ENCODE measurements at regions not wholly inside any gene's neighbourhood (a gene's known extent, or its start where the extent isn't known, plus 50 kb on each side); places are given as distances from the start of the nearest gene placed in this dataset.
A peak's percentile ranks its signal among the peaks of the same experiment; 100 is the strongest.

DNA sequence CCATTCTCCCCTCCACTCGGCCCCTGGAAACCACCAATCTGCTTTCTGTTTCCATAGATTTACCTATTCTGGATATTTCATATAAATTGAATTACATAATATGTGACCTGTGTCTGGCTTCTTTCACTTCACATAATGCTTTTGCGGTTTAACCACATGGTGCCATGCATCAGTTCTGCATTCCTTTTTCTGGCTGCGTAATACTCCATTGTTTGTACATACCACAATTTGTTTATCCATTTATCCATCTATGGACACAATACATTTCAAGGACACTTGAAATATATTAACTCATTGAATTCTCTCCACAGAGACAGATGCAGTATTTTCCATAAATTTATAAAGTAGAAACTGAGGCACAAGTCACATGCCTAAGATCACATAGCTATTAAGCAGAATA is 110.3 kb upstream of the ETV6 start:
- DNase-seq (ENCODE audit: low spot score) = no peak

DNA sequence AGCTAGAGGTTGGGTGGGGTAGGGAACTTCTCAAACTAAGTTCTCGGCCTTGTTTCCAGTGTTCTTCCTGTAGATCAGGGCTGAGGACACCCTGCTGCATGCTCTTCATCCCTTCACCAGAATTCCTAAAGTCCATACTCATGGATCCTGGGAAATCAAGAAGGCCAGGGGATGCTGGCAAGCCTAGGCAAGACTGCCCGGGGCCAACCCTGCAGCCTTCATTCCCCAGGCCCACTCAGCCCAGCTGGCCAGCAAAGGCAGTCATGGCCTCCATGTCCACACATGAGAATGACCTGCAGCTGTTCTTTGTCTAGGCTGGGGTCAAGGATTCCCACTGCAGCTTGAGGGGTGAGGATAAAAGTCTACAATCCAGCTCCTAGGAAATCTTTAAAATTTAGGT is 109.3 kb upstream of the ETV6 start:
- no peak for DNase-seq (ENCODE audit: low spot score)

DNA sequence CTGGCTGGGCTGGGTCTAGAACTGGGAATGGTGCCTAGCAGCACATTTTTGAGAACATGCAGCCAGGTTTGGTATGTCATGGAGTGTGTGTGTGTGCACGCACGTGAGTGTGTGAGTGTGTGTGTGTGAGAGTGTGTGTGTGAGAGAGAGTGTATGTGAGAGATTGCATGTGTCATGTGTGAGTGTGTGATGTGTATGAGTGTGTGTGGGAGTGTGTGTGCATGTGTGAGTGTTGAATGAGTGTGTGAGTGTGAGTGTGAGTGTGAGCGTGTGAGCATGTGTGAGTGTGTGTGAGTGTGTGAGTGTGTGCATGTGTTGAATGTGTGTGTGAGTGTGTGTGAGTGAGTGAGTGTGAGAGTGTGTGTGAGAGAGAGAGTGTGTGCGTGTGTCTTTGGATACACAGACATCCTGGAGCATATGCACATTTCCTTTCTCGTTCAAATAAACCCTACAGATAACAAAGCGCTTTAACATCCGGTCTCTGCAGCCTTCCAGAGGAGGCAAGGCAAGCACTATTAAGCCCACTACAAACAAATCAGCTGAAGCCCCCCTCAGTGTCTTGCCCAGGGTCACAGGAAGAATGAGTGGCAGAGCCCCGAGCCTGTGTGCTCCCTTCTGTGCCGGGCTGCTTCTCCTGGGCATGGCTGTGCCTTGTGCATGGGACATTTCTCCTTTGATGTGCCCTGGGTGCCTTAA is 108.7 kb upstream of the ETV6 start:
- DNase-seq (ENCODE audit: low spot score) = no peak

DNA sequence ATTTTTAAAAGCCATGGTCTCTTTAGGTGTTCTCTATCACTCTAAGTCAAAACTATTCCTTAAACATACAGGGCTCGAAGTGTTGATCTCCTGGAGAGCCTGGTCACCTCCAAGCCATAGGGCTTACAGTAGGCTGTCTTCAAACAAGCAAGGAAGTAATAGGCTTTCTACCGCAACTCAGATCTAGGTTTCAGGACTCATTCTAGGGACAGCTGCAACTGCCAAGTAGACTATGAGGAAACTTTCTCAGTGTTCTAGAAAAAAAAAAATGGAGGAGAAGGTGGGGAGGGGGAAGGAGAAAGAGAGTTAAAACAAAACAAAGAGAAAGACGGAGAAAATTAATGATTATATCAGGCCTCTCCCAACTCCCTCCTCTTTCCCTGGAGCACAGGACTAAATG is 106.9 kb upstream of the ETV6 start:
- no peak for DNase-seq (ENCODE audit: low spot score)

DNA sequence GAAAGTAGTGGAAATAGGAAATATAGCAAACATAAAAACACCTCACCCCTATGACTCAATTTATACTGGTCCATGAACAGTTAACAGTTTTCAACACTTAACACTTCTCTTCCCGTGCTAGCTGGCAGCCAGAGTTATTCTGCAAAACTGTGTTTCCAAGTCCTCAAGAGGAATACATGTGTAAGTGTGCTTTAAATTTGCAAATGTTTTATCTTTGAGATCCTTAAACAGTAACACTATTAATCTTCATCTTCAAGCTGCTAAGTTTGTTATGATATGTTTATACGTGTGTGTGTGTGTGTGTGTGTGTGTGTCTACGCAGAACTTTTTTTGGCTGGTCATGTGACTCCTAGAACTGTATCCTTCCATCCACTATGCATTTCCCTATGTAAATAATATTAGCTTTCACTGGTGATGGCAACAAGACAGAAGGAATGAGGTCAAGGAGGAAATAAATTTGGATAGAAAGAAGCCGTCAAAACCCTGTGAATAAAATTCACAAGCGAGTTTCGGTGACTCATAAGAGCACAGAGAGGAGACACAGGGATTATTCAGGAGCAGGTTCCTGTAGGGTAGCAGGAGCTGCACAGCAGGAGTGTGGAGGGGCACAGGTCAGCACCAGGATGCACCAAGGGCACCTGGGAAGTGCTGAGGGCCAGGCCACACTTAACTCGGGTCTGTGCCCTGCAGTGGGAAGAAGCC is 105.9 kb upstream of the ETV6 start:
- no peak for DNase-seq (ENCODE audit: low spot score)

DNA sequence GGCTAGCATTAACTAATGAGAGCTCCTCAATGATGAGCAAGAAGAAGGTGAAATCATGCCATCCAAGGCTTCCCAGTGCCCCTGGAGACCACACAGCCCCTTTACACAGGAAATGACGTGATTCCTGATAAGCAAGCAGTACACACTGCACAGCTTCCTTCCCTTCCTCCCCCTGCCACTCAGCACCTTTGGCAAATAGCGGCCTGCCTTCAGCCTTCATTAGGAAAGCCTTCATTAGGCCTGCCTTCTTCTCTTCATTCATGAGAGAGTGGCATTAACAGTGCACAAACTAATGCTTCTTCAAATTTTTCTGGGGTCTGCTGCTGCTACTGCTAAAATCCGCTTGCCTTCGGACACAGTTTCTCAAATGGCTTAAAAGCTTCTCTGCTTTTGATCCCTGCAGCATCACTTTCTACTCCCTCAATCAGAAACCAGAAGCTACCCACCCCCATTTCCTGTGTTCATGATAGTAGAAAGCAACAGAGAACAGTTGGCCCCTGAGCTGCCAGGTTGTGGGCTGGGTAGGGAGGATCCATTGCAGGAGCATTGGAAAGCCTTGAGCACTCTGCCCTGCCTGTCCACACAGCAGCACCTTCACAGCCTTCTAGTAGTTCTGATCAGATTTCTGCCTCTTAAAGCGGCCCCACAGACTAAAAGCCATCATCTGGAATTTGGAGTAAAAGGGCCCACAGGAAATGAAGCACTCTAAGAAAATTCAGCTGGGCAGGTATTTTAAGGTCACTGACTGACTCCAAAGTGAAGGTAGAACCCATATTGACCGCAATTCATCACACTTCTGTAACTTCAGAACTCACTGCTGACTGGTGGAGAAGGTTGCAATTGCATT is 103.8 kb upstream of the ETV6 start:
- peak; percentile 73 for DNase-seq (ENCODE audit: low spot score)

DNA sequence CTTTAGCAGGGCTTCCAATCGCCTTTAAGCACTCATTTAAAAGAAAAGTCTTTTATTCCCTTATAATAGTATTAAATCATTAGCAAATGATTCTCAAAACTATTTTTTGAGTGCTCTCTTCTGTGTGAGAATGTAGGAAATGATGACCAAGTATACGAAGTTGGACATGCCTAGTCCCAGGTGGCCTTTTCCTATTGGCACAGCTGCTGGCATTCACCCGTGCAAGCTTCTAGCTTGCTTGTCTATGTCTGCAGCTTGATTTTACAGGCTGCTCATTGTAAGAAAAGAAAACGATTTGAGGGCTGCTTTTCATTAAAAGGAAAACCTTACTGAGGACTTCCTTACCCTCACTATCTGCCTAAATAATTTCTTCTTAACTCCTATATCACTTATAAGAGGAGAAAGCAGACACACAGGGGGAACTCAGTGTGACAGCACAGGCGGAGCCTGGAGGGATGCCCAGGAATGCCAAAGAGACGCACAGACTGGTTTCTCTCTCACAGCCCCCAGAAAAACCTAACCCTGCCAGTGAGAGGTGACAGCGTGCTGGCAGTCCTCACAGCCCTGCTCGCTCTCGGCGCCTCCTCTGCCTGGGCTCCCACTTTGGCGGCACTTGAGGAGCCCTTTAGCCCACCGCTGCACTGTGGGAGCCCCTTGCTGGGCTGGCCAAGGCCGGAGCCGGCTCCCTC is 102.7 kb upstream of the ETV6 start:
- peak; percentile 54 for DNase-seq (ENCODE audit: low spot score)

DNA sequence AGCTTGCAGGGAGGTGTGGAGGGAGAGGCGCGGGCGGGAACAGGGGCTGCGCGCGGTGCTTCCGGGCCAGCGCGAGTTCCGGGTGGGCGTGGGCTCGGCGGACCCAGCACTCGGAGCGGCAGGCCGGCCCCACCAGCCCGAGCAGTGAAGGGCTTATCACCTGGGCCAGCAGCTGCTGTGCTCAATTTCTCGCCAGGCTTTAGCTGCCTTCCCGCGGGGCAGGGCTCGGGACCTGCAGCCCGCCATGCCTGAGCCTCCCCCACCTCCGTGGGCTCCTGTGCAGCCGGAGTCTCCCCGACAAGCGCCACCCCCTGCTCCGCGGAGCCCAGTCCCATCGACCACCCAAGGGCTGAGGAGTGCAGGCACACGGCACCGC is 102.2 kb upstream of the ETV6 start:
- DNase-seq (ENCODE audit: low spot score) = peak; percentile 35

DNA sequence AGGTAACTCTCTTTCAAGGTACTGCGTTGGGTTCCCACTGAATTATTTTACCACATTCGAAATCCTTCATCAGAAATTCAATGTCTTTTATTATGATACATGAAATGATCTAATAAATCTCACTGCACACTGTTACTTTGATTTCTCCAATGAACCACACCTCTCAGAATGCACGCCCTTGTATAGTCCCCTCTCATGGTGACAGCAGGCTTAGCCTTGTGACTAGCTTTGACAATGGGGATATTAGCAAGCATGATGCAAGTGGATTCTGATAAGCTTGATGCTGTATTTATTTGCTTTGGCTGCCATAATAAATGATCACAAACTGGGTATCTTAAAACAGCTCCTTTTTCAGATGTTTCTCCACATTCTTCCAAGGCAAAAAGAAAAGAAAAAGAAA is 100.4 kb upstream of the ETV6 start:
- no peak for DNase-seq (ENCODE audit: low spot score)

DNA sequence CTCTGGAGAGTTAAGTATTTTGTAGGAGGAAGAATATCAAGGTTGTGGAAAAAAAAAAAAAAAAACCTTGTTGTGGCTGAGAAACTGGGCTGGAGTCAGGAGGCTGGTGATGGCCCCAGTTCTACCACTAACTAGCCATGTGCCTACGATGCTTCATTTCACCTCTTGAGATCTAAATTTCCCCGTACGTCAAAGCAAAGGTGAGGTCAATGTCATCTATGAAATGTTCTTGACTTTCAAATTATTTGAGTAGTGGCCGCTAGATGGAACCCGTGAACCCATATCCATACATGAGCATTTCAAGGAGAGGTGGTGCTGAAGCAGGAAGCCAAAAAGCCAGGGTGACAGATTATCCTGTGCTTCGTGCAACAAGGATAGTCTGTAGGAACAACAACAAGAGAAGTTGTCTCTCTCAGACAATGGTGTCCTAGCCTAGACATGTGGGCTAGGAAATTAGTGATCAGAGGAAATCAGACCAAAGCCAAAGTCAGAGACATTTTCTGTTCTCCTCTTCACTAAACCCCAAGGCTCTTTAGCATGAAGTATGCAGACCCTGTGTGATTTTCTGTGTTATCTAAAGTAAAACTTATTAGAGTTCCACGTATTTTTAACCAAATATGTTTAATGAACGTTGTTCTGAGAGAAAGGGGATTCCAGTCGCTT is 95.5 kb upstream of the ETV6 start:
- peak; percentile 90 for DNase-seq (ENCODE audit: low spot score)

DNA sequence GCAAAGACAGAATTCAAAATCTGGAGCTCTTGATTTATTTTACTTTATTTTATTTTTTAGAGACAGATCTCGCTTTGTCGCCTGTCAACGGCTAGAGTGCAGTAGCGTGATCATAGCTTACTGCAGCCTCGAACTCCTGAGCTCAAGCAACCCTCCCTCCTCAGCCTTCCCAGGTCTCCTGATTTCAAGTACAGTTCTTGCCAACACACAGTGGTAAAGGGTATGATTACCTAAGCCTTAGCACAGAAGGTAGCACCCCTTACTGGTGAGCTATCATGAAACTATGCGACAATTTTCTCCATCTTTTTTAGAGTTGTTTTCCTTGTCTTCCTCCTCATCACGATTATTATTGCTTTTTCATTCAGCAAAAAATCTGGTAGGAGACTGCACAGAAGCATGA is 94.3 kb upstream of the ETV6 start:
- no peak for DNase-seq (ENCODE audit: low spot score)

DNA sequence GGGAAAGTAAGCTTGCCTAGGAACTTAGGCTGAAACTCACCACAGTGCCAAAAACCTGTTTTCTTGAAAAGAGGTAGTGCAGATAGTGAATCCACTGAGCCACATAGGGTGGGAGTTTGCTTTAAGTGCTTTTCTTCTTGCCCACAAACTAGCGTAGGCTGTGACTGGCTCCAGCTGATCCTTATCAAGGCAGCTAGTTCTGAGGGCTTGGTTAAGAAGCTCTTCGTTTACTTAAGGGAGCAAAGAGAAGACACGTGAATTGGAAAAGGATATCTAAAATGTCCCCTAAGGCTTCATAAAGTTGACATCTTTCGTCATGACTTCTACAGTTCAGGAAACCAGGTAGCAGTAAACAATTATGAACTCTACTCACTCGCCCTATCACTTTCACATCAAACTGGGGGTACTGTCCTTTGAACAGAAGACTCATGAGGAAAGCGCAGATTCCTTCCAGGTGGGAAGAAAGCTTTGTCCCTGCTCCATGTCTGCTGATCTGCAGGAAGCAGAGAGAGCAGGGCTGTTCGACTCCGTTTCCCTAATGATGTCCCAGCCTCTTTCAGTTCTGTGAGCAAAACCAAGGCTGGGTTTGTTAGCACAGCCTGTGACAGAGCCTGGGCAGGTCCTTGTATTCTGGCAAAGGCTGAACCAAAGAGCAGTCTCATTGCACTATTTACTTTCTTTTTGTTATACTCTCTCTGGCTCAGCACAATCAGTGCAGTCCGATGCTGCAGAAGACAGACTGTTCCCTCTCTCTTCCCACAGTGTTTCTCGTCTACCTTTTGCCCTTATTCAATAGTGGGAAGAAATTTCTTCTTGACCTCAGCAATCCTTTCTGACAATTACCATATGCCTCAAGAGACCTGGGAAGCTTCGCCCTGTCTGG is 93.5 kb upstream of the ETV6 start:
- no peak for DNase-seq (ENCODE audit: low spot score)

DNA sequence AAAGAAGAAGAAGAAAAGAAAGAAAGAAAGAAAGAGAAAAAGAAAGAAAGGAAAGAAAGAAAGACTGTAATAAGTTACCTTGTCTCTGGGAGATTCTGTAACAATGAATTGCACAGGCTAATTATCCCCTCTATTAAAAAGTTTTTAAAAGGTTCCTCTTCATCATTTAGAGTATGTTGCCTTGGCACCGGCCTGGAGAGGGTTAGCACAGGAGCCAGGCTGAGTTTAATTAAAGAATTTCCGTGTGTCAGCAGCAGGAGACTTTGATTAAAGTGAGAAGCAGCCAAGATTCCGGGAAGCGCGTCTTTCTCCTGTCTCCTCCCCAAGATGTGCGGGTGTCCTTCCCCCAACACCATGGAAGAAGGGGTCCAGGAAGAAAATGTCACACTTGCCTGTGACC is 92.8 kb upstream of the ETV6 start:
- DNase-seq (ENCODE audit: low spot score) = no peak

DNA sequence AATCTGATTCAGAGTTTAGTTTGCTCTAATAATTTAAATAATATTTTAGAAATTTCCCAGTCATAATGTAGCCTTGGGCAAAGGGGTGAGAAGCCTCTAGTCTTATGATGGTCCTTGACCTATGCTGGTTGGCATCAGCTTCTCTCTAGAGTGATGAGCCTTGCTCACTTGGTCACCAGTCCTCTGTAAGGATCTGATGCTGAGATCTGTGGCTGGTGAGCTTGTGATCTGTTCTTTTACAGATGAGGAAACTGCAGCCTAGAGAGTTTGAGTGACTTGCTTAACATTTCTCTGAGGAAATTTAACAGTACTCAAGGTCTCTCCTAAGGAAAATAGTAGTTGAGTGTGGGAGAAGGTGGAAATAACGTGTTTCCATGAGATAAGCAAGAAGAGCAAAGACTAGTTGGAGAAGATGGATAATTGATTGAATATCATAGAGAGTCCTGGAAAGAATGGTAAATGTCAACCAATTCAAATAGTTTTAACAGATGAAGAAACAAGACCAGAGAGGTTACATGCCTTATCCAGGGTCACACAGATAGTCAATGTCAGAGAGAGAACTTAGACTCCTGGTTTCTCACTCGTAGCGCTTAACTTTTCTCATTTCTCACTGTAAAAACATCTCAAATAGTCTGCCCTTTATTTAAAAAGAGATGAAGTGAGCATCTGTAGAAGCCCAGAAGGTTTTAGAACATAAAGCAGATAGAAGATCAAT is 89.7 kb upstream of the ETV6 start:
- DNase-seq (ENCODE audit: low spot score) = no peak

DNA sequence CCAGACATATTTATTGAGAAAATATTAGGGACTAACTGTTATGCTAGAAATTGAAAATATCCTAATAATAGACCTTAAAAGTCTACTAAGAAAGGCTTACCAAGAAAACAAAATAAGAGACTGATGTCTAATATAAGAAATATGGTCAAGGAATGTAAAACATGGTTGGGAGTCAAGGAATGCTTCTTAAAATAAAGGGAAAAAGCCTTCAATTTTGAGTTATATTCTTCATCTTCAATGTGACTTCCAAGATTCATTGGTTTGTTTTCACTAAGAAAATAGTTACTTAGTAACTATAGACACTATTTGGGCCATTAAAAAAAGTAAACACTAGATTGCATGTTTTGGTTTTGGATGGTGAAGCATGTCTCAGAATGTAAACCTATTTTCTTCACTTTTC is 88.1 kb upstream of the ETV6 start:
- no peak for DNase-seq (ENCODE audit: low spot score)

DNA sequence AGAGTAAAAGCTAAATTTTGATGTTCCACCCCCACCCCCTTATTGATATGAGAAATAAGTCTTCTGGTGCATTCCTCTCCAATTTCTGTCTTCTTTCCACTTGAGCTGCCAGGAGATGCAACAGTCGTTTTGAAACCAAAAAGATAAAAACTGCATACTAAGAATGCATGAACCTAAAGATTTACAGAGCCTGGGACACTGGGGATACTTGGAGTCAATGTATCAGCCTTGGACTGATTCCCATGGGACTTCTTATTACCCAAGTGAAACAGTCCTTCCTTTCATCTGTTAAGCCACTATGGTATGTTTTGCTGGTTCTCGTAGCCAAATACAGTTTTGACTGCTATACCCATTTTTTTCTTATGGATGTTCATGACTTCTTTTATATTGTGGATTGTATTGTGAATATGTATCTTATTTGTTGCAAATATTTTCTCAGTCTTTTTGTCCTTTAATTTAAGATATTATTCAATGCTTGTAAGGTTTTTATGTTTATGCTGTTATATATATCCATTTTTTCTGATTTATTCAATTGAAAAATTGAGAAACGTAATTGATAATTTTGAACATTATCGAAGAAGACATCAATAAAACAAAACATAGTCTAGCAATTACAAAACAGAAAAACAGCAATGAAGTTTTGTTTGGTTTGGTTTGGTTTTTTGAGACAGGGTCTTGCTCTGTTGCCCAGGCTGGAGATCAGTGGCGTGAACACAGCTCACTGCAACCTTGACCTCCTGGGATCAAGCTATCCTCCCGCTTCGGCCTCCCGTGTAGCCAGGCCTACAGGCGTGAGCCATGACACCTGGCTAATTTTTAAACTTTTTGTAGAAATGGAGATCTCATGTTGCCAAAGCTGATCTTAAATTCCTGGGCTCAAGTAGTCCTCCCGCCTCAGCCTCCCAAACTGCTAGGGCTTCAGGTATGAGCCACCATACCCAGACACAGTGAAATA is 85.4 kb upstream of the ETV6 start:
- no peak for DNase-seq (ENCODE audit: low spot score)

DNA sequence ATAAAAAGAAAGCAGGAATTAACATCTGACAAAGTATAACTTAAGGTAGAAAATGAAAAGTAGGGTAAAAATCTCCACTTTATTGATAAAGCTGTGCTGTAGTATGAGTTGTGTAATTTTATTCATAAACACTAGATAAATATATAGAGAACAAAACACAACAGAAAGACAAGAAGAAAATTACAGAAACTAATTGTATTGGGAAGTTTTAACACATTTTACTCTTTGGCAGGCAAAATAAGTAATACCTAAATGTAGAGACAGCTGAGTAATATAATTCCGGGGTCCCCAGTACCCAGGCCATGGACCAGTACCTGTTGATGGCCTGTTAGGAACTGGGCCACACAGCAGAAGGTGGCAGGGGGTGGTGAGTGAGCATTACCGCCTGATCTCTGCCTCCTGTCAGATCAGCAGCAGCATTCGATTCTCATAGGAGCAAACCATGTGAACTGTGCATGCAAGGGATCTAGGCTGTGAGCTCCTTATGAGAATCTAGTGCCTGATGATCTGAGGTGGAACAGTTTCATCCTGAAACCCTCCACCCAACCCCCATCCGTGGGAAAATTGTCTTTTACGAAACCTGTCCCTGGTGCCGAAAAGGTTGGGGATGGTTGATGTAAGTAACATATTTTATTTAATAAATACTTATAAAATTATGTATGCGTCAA is 84.4 kb upstream of the ETV6 start:
- DNase-seq (ENCODE audit: low spot score) = no peak

DNA sequence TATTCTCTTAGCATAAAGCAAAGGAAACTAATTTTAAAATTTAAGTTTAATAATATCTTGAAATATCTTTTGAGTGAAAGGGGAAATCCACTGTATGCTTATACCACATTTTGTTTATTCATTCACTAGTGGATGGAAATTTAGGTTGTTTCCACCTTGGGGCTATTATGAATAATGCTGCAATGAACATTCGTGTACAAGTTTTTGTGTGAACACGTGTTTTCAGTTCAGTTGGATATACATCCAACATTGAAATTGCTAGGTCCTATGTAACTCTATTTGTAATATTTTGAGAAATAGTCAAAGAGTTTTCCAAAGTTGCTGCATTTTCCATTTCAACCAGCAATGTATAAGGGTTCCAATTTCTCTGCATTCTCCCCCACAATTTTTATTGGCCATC is 83.7 kb upstream of the ETV6 start:
- no peak for DNase-seq (ENCODE audit: low spot score)
